Thyroid gland (tissue), 4 donors: ENCODE measurements at regions not wholly inside any gene's neighbourhood (a gene's known extent, or its start where the extent isn't known, plus 50 kb on each side); places are given as distances from the start of the nearest gene placed in this dataset.

Source experiments
- DNase-seq, 2 donors: peaks; one replicate each; pipeline ENCODE4 v3.0.0-alpha.2; 2019
- H3K27ac ChIP-seq, 3 donors: fragments of 200-600 bp; sonication (generic); 1 replicate in 2 of 3; 2 replicates in 1 of 3; pipeline ENCODE4 v1.5.1; 2016 to 2019; ENCODE audit warnings: mild to moderate bottlenecking in 1 of 3, moderate library complexity in 1 of 3
- H3K27me3 ChIP-seq: fragments of 200-600 bp; sonication (generic); one replicate; pipeline ENCODE4 v1.5.1; 2019
- H3K36me3 ChIP-seq, 2 donors: fragments of 200-600 bp; sonication (generic); one replicate each; pipeline ENCODE4 v1.5.1; 2016 to 2019
- H3K4me1 ChIP-seq, 2 donors: fragments of 200-600 bp; sonication (generic); one replicate each; pipeline ENCODE4 v1.5.1; 2017 to 2019
- H3K4me3 ChIP-seq, 3 donors: fragments of 200-600 bp; sonication (generic); replicated peaks in 1 of 3; 1 replicate in 2 of 3; 2 replicates in 1 of 3; pipeline ENCODE4 v1.5.1; 2016; ENCODE audit warnings: mild to moderate bottlenecking in 1 of 3
- H3K9me3 ChIP-seq: fragments of 200-600 bp; sonication (generic); one replicate; pipeline ENCODE4 v1.5.1; 2017
- CTCF ChIP-seq, 6 experiments: fragments of 200-600 bp in 3 of 6; fragments of 450-650 bp in 3 of 6; sonication (generic) in 3 of 6; IDR thresholded peaks; one replicate each; pipeline ENCODE4 v1.5.1; 2016 to 2019; ENCODE audit warnings: antibody characterized with exemption in 6 of 6, mild to moderate bottlenecking in 2 of 6, inconsistent platforms in 1 of 6, moderate library complexity in 1 of 6
- POLR2A ChIP-seq, 2 donors: fragments of 450-650 bp; IDR thresholded peaks; one replicate each; pipeline ENCODE4 v1.6.1; 2017; ENCODE audit warnings: antibody characterized with exemption in 2 of 2, mild to moderate bottlenecking in 2 of 2, moderate library complexity in 1 of 2
- WGBS, 2 donors: methylation state at CpG; one replicate each; pipeline ENCODE4 v1.1.5; 2017; 5-methylcytosine and 5-hydroxymethylcytosine counted together
- intact Hi-C: fragments of 100-400 bp; cut with DNase I; formaldehyde crosslinking; loops from one replicate; pipeline ENCODE4 v1.15.1; 2023

- no peak for TF ChIP-seq POLR2A (IDR thresholded peaks at IDR 0.05)
- no peak for TF ChIP-seq CTCF (IDR thresholded peaks at IDR 0.05)
- 52 to 65% methylated on average over 27 to 36 of the region's 45 CpGs for WGBS, 2 donors
- H3K27me3 ChIP-seq, result no peaks in the 10 kb centered on the region
- H3K36me3 ChIP-seq, result no peaks in the 10 kb centered on the region
- no peak overlapping the region for H3K27ac ChIP-seq
- no peaks in the 10 kb centered on the region for H3K9me3 ChIP-seq
- intact Hi-C loops, result no loop called here
- no peaks in the 10 kb centered on the region for H3K4me1 ChIP-seq
- DNase-seq, result peak; percentile 47 to 48
- no peak overlapping the region for H3K4me3 ChIP-seq
Observed at GRCh38 chr2:121018136-121019061, 266.6 kb downstream of the TFCP2L1 start.

- peak; percentile 28 to 34 for DNase-seq
Observed at GRCh38 chr2:121019071-121019470, 265.9 kb downstream of the TFCP2L1 start.

GRCh38 chr2:121019756-121020155 is 265.2 kb downstream of the TFCP2L1 start:
- no peaks in the 10 kb centered on the region for H3K36me3 ChIP-seq
- H3K27me3 ChIP-seq, result no peaks in the 10 kb centered on the region
- no peaks in the 10 kb centered on the region for H3K4me1 ChIP-seq
- H3K27ac ChIP-seq, result no peak overlapping the region
- 82 to 83% methylated on average over 7 of the region's 7 CpGs for WGBS, 2 donors
- H3K9me3 ChIP-seq, result no peaks in the 10 kb centered on the region
- no peak overlapping the region for H3K4me3 ChIP-seq
- DNase-seq, result no peak
- intact Hi-C loops, result no loop called here
- TF ChIP-seq POLR2A (IDR thresholded peaks at IDR 0.05), result no peak
- TF ChIP-seq CTCF (IDR thresholded peaks at IDR 0.05), result no peak

More at GRCh38 chr2:121019071-121019470, 265.9 kb downstream of the TFCP2L1 start:
- Histone ChIP-seq H3K36me3 (no peaks in the 10 kb centered on the region), H3K27ac (no peak overlapping the region), H3K9me3 (no peaks in the 10 kb centered on the region), H3K4me3 (no peak overlapping the region), H3K27me3 (no peaks in the 10 kb centered on the region), H3K4me1 (no peaks in the 10 kb centered on the region)
- intact Hi-C loops, result no loop called here
- TF ChIP-seq CTCF (IDR thresholded peaks at IDR 0.05) (no peak), POLR2A (IDR thresholded peaks at IDR 0.05) (no peak)
- WGBS, 2 donors, result 26 to 48% methylated on average over 6 to 10 of the region's 12 CpGs

GRCh38 chr2:121021685-121022084 is 263.3 kb downstream of the TFCP2L1 start:
- Histone ChIP-seq H3K36me3 (no peaks in the 10 kb centered on the region), H3K4me1 (no peaks in the 10 kb centered on the region), H3K27ac (no peak overlapping the region), H3K9me3 (no peaks in the 10 kb centered on the region), H3K4me3 (no peak overlapping the region), H3K27me3 (no peaks in the 10 kb centered on the region)
- DNase-seq, result no peak
- 72 to 81% methylated on average over 7 of the region's 7 CpGs for WGBS, 2 donors
- TF ChIP-seq POLR2A (IDR thresholded peaks at IDR 0.05), result no peak
- TF ChIP-seq CTCF (IDR thresholded peaks at IDR 0.05), result no peak
- intact Hi-C loops, result no loop called here

- WGBS, 2 donors, result 72 to 78% methylated on average over 1 of the region's 1 CpG
Observed at GRCh38 chr2:121028577-121028976, 256.4 kb downstream of the TFCP2L1 start.

More at GRCh38 chr2:121028577-121028976, 256.4 kb downstream of the TFCP2L1 start:
- TF ChIP-seq CTCF (IDR thresholded peaks at IDR 0.05), result no peak
- TF ChIP-seq POLR2A (IDR thresholded peaks at IDR 0.05), result no peak
- Histone ChIP-seq H3K27me3 (no peaks in the 10 kb centered on the region), H3K9me3 (no peaks in the 10 kb centered on the region), H3K36me3 (no peaks in the 10 kb centered on the region), H3K4me1 (no peaks in the 10 kb centered on the region), H3K27ac (no peak overlapping the region), H3K4me3 (no peak overlapping the region)
- intact Hi-C loops, result no loop called here
- DNase-seq, result no peak
